GF-D8 (cell line): ENCODE measurements at regions not wholly inside any gene's neighbourhood (a gene's known extent, or its start where the extent isn't known, plus 50 kb on each side); places are given as distances from the start of the nearest gene placed in this dataset.
"Not testable (repeated sequence)": the region's sequence is repeated elsewhere in the genome, so short reads cannot be mapped to it uniquely, and the experiment has no call there.

Experiments used
- DNase-seq: peaks from one replicate; lab custom pipeline; 2025; lab: John Stamatoyannopoulos, UW

DNA sequence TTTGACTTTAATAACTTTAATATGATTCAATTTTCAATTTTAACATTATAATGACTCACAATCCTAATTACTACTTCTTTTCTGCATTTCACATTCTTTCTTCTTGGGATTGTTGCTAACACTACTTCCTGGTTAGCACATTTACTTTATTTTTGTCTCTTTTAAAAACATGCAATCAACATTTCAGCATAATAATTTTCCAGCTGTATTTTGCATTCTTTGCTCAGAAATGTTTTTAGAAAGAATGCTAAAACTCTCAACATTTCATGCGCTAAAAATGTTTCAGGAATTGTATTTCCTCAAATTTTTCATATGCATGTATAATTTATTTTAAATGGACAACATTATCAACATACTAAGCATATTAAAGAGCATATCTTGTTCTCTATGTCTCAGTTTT lies 1302.1 kb upstream of the GJE1 start:
- no peak for DNase-seq

DNA sequence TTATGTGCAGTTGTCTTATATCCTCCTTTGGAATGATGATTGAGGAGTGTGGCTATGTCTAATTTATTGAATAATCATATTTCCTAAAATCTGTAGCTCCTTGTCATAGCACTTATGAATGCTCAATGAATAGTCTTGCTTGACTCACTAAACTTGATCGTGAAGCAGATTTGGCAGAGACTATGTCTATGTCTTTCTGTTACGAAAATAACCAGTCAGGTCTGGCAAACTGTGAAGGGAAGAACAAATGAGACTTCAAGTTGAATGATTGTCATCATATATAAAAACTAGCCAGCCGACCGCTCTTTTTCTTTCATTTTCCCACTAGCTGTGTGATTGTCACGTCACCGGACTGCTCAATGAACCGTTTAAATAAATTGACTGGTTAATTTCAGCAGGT lies 1303.9 kb upstream of the GJE1 start:
- DNase-seq, result no peak

DNA sequence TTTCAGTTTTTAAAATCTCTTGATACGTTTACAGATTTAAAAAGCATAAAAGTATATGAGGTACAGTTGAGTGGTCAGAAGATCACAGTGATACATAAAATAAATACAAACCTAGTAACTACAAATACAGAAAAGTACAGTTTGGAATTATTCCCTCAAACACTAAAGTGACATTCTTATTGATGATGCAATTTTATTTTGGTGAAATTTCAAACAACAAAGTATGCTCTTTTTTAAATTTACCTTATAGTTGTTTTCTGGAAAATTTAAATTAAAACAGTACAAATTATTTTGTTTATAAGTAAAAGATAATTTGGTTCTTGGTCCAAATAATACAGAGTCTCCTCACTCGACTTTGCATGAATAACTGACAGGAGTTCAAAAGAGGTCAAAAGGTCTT lies 1305.1 kb upstream of the GJE1 start:
- DNase-seq, result no peak

DNA sequence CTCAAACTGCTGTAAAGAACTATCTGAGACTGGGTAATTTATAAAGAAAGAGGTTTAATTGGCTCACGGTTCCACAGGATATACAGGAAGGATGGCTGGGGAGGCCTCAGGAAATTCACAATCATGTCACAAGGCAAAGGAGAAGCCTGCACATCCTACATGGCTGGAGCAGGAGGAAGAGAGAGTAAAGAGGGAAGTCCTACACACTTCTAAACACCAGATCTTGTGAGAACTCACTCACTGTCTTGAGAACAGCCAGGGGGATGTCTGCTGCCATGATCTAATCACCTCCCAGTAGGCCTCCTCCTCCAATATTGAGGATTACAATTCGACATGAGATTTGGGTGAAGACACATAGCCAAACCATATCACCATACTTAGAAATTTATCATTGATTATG lies 1307.0 kb upstream of the GJE1 start:
- DNase-seq, result no peak

DNA sequence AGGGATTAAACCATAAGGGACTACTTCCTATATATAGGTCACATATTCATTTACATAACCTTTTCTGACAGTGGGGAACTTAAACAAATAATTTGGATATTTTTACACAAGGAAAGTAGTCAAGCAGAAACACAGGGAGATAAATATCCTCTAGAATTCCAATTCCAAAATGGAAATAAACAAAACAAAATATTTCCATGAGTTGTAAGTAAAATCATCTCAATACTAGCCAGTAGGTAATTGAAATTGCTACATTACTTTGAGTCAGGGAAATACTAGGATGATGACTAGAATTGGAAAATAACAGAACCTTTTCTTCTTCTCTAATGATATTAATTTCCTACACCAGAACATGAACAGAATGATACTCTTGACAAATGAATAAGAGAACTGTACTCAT lies 1308.1 kb upstream of the GJE1 start:
- DNase-seq, result no peak

DNA sequence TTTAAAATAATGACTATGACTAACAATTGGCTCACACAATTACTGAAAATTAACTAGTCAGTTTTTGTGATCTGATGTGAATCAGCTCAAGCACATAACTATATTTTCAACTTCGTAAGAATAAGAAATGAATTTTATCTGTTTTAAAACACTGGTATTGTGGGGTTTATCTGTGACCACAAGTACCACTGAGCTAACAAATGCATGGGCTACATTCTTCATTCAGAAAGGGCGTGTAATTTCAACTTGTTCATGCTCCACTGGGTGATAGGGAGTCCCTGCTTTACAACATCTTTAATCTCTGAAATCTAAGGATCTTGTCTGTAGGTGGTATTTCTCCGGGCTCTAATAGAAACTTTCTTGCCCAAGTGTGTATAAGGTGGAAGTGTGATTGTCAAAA lies 1311.5 kb upstream of the GJE1 start:
- no peak for DNase-seq

DNA sequence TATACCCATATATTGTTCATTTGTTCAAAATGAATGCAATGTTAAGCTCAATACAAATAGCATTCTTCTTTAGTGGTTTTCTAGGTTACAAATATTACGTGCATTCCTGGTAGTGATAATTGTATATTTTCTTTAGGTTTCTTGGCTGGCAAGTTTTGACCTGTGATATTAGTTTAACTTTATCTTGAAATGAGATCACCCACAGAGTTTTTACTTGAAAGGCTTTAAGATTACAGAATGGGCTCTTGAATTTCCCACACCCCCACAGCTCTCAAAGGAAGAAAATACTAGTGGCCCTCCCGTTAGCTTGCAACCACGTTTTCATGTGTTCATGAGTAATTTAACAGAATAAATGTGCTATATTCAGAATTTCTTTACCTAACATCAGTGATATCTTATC lies 1315.5 kb upstream of the GJE1 start:
- no peak for DNase-seq

DNA sequence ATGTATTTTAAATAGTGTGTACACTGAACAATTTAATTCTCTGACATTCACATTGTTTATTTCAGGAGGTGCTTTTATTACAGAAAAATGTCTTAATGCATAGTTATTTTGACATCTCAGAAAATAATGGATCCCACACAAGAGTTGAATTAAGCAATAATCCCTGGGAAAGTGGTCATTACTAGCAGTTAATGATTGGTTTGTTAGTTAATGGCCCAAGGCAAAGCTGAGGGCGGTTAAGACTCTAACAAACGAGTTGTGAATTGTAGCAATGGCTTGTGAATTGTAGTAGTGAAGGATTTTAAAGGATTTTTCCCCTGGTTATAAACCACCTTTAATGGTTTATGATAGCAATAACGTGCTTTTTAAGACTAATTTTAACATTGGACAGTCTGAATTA lies 1316.0 kb upstream of the GJE1 start:
- DNase-seq, result no peak

DNA sequence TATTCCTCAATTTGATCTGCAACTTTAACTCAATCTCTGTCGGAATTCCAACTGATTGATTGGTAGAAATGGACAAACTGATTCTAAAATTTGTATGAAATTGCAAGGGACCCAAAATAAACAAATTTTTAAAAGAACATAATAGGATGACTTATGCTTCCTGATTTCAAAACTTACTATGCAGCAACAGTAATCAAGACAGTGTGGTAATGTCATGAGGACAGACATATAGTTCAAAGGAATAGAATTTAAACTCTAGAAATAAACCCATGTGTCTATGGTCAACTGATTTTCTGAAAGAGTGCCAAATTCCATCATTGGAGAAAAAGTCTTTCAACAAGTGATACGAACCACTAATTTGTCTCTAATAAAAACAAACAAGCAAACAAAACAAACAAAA lies 1320.1 kb upstream of the GJE1 start:
- DNase-seq, result no peak

DNA sequence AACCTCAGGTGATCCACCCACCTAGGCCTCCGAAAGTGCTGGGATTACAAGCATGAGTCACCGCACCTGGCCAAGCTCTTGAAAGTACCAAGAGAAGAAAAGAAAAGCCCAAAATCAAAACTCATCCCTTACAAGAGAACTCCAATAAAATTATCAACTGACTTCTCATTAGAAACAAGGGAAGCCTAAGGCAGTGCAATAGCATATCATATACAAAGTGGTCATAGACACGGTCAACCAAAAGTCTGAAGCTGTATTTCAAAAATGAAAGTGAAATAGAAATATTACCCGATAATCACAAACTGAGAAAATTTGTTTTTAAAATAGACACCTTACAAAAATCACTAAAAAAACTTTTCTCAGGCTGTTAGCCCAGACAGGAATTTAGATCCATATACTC lies 1321.1 kb upstream of the GJE1 start:
- no peak for DNase-seq

DNA sequence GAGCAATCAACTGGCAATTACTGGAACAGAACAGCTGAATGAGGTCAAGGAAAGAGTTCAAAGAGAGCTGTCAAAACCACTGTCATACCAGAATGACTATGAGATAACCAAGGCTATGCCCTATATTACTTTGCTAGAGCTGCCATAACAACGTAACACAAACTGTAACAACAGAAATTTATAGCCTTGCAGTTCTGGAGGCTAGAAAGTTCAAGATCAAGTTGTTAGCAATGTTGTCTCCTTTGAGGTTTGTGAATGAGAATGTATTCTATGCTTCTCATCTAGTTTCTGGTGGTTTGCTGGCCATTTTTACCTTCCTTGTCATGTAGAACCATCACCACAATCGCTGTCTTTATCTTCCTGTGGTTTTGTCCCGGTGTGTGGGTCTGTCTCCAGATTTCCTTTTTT lies 1323.0 kb upstream of the GJE1 start:
- no peak for DNase-seq

DNA sequence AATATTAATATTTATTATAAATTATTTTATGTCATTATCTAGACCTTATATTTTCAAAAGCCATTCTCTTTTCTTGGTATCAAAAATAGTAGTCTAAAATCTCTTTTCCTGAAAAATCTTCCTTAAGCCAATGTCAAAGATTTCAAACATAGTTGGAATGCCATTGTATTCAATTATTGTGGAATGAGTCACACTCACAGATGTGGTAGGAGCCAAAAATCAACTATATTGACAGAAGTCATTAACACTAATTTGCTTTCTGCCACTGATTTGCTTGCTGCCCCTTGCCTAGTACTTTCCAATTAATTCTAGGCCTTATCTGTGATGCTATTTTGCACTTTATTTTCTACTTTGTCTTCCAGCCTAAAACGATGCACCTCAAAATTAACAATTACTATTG lies 1326.3 kb upstream of the GJE1 start:
- no peak for DNase-seq

DNA sequence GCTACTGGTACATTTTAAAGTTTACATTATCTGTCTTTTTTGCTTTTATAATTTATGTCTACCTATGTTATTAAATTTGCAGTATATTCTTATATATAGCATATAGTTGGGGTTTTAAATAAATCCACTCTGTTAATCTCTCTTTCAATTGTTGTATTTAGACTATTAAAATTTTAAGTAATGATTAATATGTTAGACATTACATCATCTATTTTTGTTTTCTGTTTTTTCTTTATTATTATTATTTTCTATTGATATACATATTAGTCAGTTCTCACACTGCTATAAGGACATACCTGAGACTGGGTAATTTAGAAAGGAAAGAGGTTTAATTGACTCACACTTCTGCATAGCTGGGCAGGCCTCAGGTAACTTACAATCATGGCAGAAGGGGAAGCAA lies 1338.2 kb upstream of the GJE1 start:
- no peak for DNase-seq

DNA sequence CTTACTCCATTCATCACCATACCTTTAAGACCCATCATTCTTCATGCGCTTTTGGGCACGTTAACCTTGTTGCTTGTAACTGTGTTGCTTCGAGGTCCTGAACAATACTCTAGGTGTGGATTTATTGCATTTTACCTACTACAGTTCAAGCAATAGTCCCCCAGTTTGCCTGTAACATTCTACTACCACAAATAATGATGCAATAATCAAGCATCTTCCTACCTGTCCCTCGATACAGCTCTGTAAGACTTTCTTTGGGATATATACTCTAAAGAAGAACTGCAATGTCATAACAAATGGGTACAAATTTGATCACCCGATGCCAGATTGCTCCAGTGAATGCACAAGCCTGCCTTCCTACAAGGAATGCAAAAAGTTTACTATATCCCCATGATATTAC lies 1342.6 kb upstream of the GJE1 start:
- DNase-seq, result no peak

DNA sequence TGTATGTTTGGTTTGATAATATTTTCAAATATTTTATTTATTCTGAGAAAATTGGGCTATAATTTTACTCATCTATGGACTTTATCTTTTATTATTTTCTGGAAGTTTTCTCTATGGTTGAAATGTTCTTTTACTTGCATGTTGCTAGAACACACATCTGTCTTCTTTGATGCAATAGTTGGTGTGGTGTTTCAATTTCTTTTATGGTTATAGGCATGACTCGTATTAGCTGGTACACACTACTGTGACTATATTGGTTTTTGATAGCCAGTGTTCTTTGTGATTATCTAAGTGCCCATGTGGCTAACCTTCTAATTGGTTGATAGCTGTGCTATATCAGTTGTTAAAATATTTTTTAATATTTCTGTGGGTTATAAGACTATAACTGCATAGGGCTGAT lies 1343.3 kb upstream of the GJE1 start:
- DNase-seq, result no peak

DNA sequence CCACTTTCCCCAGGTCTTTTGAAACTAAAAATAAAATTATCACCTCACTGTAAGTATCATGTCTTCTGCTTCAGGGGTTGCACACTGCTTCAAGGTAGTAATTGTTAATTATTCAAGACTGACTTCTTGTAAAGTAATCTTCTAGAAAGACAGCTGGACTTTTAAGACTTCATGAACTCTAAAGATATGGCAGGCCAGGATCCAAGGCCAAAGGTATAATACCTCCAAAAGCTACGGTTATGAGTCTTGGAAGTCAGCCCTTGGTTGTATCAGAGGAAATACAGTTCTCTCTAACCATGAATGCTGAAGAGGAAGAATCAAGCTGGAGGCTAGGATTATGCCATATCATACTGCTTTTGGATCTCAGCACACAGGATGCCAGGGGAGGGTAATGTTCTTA lies 1346.8 kb upstream of the GJE1 start:
- DNase-seq, result no peak

DNA sequence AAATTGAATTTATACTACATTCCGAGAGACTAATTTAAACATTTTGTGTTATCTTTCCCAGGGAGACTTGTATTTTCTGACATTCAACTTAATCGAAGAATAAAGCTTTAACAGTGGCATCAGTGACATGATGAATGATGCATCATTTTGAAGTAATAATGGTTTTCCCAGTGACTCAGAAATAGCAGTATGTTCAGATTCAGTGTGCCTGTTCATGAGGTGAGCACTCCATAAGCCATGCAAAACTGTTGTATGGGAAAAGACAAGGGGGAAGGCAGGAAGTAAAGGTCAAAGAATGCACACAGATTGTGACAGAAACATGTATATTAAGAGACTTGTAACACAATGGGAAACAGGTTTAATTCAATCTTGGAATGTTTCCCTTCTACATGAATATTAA lies 1348.2 kb upstream of the GJE1 start:
- no peak for DNase-seq

DNA sequence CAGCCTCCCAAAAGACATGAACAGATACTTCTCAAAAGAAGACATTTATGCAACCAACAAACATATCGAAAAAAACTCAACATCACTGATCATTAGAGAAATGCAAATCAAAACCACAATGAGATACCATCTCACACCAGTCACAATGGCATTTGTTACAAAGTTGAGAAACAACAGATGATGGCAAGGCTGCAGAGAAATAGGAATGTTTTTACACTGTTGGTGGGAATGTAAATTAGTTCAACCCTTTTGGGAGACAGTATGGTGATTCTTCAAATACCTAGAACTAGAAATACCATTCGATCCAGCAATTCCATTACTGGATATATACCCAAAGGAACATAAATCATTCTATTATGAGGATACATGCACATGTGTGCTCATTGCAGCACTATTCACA lies 1349.2 kb upstream of the GJE1 start:
- not testable (repeated sequence) for DNase-seq

DNA sequence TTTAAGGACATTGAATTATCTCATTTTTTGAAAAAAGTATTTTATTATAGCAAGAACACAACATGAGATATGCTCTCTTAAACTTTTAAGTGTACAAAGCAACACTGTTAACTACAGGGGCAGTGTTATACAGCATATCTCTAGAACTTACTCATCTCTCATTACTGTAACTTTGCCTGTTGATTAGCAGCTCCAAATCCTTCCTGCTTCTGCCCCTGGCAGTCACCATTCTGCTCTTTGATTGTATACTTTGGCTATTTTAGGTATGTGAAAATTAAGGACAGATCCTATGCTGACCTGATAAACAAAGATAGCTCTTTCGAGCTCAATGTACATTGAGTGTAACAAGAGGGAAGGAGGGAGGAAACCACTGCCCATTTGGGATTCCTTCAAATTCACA lies 1349.8 kb upstream of the GJE1 start:
- no peak for DNase-seq

DNA sequence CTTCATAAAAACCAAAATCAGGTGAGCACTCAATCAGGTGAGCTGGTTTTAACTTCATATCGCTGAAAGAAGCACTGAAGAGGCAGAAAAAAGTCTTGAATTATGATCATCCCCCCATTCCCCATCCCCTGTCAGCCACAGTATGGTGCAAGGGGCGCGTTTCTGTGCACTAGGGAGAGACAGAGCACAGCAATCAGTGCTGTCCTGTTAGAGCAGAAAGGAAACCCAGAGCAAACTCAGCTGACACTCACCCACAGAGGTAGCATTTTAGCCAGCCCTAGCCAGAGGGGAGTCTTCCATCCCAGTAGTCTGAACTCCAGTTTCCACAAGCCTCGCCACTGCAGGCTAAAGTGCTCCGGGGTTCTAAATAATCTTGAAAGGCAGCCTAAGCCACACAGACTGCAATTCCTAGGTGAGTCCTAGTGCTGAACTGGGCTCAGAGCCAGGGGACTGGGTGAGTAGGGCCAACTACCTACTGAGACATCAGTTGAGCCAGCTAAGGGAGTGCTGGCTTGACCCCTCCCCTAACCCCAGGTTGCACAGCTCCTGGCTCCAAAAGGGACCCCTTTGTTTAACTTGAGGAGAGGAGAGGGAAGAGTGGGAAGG lies 1352.6 kb upstream of the GJE1 start:
- no peak for DNase-seq

DNA sequence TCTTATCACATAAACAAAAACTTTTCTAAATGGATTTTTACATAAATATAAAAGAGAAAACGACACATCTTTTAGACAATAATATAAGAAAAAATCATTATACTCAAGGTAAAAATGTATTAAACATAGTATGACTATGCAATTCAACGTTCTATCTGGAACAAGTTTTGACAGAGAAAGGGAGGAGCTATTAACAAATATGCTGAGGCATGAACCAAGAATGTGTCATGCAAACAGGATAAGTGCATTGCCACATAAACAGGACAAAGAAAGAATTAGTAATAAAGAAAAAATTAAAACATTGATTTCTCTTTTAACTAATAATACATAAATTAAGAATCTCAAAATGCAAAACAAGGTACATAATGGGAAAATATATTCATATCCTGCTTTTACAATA lies 1353.4 kb upstream of the GJE1 start:
- no peak for DNase-seq

DNA sequence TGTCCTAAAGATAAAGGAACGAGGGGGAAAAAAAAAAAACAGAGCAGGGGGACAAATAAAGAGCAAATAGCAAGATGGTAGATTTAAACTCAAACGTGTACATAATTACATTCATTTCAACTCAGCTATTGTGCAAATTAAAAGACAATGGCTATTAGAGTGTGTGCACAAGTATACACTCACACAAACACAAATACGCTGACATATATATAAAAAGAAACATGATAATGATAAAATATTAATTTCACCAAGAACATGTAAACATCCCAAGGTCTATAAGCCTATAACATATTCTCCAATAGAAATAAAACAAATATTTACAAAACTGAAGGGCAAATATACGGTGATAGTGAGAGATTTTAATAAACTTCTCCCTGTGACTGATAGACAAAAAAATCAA lies 1354.9 kb upstream of the GJE1 start:
- DNase-seq, result no peak

DNA sequence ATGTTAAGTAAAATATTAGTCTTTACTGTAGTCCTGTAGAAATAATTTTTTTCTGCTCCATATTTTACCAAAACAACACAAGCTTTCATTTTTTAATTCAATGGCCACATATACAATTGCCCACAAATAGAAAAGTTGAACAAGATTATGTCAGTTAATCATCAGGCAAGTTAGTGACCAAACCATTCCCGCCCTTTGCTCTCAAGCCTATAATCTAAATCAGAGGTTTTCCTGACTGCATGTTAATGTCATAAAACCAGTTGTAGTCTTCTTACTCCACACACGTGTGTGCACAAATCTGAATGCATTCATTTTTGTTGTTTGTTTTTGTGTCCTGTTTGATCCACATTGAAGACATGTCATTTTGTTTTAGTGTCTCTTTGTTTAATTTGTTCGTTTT lies 1357.7 kb upstream of the GJE1 start:
- DNase-seq, result no peak

DNA sequence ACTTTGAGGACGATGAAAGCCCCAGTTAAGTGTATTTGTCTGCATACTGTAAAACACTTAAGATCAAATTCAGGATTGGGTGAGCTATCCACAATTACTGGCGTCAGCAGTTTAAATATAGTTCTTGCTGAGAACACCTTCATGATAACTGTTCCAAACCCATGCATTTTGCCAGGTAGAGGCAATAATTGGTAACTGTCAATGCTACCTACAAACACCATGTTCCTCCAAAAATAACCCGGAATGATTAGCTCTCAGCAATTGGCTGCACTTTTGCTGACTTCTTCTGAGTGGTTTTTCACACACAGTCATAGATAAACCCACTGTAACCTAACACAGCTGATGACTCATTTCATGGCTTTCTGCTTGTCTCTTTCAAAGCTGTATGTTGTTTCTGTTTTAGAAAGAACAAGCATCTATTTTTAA lies 1358.6 kb upstream of the GJE1 start:
- no peak for DNase-seq

DNA sequence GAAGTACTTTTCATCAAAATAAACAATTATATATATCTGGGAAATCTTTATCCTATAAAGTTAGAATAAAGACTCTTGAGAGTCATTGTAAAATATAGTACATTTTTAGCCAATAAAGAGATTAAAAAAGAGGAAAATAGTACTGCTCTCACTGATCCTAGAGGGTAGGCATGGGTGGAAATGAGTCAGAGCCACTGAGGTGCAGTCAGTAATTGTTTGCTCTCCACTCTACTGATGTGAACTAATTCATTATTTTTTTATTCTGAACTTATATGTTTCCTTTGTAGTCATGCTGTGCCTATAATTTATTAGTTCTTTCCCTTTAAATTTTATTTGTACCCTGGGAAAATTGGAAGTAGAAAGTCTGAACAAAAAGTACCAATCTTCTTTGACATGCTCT lies 1359.4 kb upstream of the GJE1 start:
- no peak for DNase-seq
